ENCODE measurements at regions not wholly inside any gene's neighbourhood (a gene's known extent, or its start where the extent isn't known, plus 50 kb on each side); places are given as distances from the start of the nearest gene placed in this dataset.
"Not testable (repeated sequence)": the region's sequence is repeated elsewhere in the genome, so short reads cannot be mapped to it uniquely, and the experiment has no call there.

- not testable (repeated sequence) for H3K4me1 ChIP-seq (ENCODE audit: control insufficient read depth in 1 of 2, insufficient read depth in 2 of 2, low read length in 2 of 2); H3K27me3 ChIP-seq (ENCODE audit: insufficient read depth, low read length); H3K4me2 ChIP-seq (ENCODE audit: low read length); DNase-seq; H3K4me3 ChIP-seq (ENCODE audit: low read depth, low read length); H3K9ac ChIP-seq (ENCODE audit: low read length); H3K14ac ChIP-seq (ENCODE audit: low read length); H4K8ac ChIP-seq (ENCODE audit: low read depth, low read length); H3K27ac ChIP-seq (ENCODE audit: low read depth, low read length); H2AFZ ChIP-seq (ENCODE audit: insufficient read depth, low read length, poor library complexity); H2BK5ac ChIP-seq (ENCODE audit: low read depth, low read length, poor library complexity); H2AK5ac ChIP-seq (ENCODE audit: low read length); H3K79me2 ChIP-seq (ENCODE audit: control insufficient read depth, insufficient read depth, low read length, poor library complexity); H3K18ac ChIP-seq (ENCODE audit: low read length); H3K36me3 ChIP-seq (ENCODE audit: control insufficient read depth in 1 of 2, insufficient read depth in 2 of 2, low read length in 2 of 2); H3K4ac ChIP-seq (ENCODE audit: low read depth, low read length); H4K12ac ChIP-seq (ENCODE audit: low read depth, low read length); H2BK120ac ChIP-seq (ENCODE audit: insufficient read depth, low read length, poor library complexity); H3K23ac ChIP-seq (ENCODE audit: low read length); H3K79me1 ChIP-seq (ENCODE audit: low read length); H2BK12ac ChIP-seq (ENCODE audit: low read length); H4K91ac ChIP-seq (ENCODE audit: low read depth, low read length)
- no CpG with 5 or more reads among the region's 17 CpGs for WGBS (ENCODE audit: extremely low coverage, insufficient coverage, insufficient read length)
- peaks cover 18% of the 10 kb centered on the region for H3K9me3 ChIP-seq (ENCODE audit: insufficient read depth, low read depth, low read length)
These were observed 49.9 kb upstream of the ELFN1 start for GRCh38 chr7:1620176-1620575.

- H3K18ac ChIP-seq (ENCODE audit: low read length) = no peak overlapping the region
- 100% methylated on average over 1 of the region's 54 CpGs for WGBS (ENCODE audit: extremely low coverage, insufficient coverage, insufficient read length)
- H2BK12ac ChIP-seq (ENCODE audit: low read length) = no peak overlapping the region
- H4K91ac ChIP-seq (ENCODE audit: low read depth, low read length) = no peak overlapping the region
- peak overlapping the region; percentile 22 for H4K12ac ChIP-seq (ENCODE audit: low read depth, low read length)
- no peak overlapping the region for H3K23ac ChIP-seq (ENCODE audit: low read length)
- DNase-seq = no peak
- no peak overlapping the region for H2AK5ac ChIP-seq (ENCODE audit: low read length)
- no peak overlapping the region for H2AFZ ChIP-seq (ENCODE audit: insufficient read depth, low read length, poor library complexity)
- no peaks in the 10 kb centered on the region for H3K4me1 ChIP-seq (ENCODE audit: control insufficient read depth in 1 of 2, insufficient read depth in 2 of 2, low read length in 2 of 2)
- peaks cover 18% of the 10 kb centered on the region for H3K9me3 ChIP-seq (ENCODE audit: insufficient read depth, low read depth, low read length)
- no peak overlapping the region for H3K9ac ChIP-seq (ENCODE audit: low read length)
- H3K27ac ChIP-seq (ENCODE audit: low read depth, low read length) = no peak overlapping the region
- H2BK120ac ChIP-seq (ENCODE audit: insufficient read depth, low read length, poor library complexity) = peak overlapping the region; percentile 44
- no peaks in the 10 kb centered on the region for H3K36me3 ChIP-seq (ENCODE audit: control insufficient read depth in 1 of 2, insufficient read depth in 2 of 2, low read length in 2 of 2)
- H2BK5ac ChIP-seq (ENCODE audit: low read depth, low read length, poor library complexity) = no peak overlapping the region
- H3K4me2 ChIP-seq (ENCODE audit: low read length) = no peak overlapping the region
- H3K27me3 ChIP-seq (ENCODE audit: insufficient read depth, low read length) = no peaks in the 10 kb centered on the region
- H3K4ac ChIP-seq (ENCODE audit: low read depth, low read length) = no peak overlapping the region
- H3K79me2 ChIP-seq (ENCODE audit: control insufficient read depth, insufficient read depth, low read length, poor library complexity) = no peaks in the 10 kb centered on the region
- no peak overlapping the region for H3K4me3 ChIP-seq (ENCODE audit: low read depth, low read length)
- H4K8ac ChIP-seq (ENCODE audit: low read depth, low read length) = no peak overlapping the region
- H3K79me1 ChIP-seq (ENCODE audit: low read length) = no peaks in the 10 kb centered on the region
- H3K14ac ChIP-seq (ENCODE audit: low read length) = no peak overlapping the region
These were observed 49.6 kb upstream of the PSMG3 start for GRCh38 chr7:1619152-1620079.
